IMR-90 (cell line): ENCODE measurements at regions not wholly inside any gene's neighbourhood (a gene's known extent, or its start where the extent isn't known, plus 50 kb on each side); places are given as distances from the start of the nearest gene placed in this dataset.

Experiments used
- ATAC-seq: fragments of 200-7000 bp; cut with Tn5 transposase; 2 replicates; pipeline ENCODE4 v1.9.1; 2020; ENCODE audit warnings: low read depth, mild to moderate bottlenecking, moderate library complexity
- BruUV-seq: library from RNA; stranded (reverse); fragments of 400-500 nt; replicated peaks from 2 replicates; lab custom pipeline; 2021; lab: Mats Ljungman, UMichigan
- CTCF ChIA-PET: fragments of 300-600 bp; formaldehyde crosslinking; extraction: SDS; loops from one replicate; lab custom pipeline; 2021; ENCODE audit warnings: antibody characterized with exemption; lab: Yijun Ruan, JAX
- POLR2A ChIA-PET: fragments of 300-600 bp; sonication (Branson Sonifier 250); formaldehyde crosslinking; loops from one replicate; lab custom pipeline; 2022; ENCODE audit warnings: antibody characterized with exemption; ENCODE audit not compliant: unreplicated experiment; lab: Charles Lee
- DNase-seq: peaks from one replicate; pipeline ENCODE4 v3.0.0; 2013
- H2AFZ ChIP-seq: replicated peaks from 2 replicates; pipeline ENCODE3; 2013; ENCODE audit warnings: low read length, mild to moderate bottlenecking; ENCODE audit not compliant: poor library complexity
- H2AK5ac ChIP-seq: 2 replicates; pipeline ENCODE4 v1.6.1; 2013; ENCODE audit warnings: low read depth, low read length, inconsistent platforms
- H2AK9ac ChIP-seq: replicated peaks from 2 replicates; pipeline ENCODE3; 2013; ENCODE audit warnings: mild to moderate bottlenecking, low read depth, low read length, moderate library complexity; ENCODE audit not compliant: poor library complexity
- H2BK120ac ChIP-seq: 2 replicates; pipeline ENCODE4 v1.6.1; 2013; ENCODE audit warnings: low read depth, low read length, inconsistent platforms
- H2BK15ac ChIP-seq: 3 replicates; pipeline ENCODE4 v1.6.1; 2013; ENCODE audit warnings: low read depth, low read length, inconsistent platforms
- H2BK20ac ChIP-seq: 2 replicates; pipeline ENCODE4 v1.6.1; 2013; ENCODE audit warnings: low read depth, mild to moderate bottlenecking, inconsistent platforms, low read length, moderate library complexity
- H2BK5ac ChIP-seq: 2 replicates; pipeline ENCODE4 v1.6.1; 2013; ENCODE audit warnings: mild to moderate bottlenecking, low read depth, low read length, inconsistent platforms; ENCODE audit not compliant: poor library complexity, severe bottlenecking
- H3K14ac ChIP-seq: replicated peaks from 2 replicates; pipeline ENCODE4 v1.6.1; 2013; ENCODE audit warnings: low read depth, low read length, inconsistent platforms
- H3K18ac ChIP-seq: 2 replicates; pipeline ENCODE4 v1.6.1; 2013; ENCODE audit warnings: low read depth, low read length, control low read depth
- H3K23ac ChIP-seq: 2 replicates; pipeline ENCODE4 v1.6.1; 2013; ENCODE audit warnings: low read depth, low read length, inconsistent platforms
- H3K27ac ChIP-seq: 2 replicates; pipeline ENCODE4 v1.5.1; 2013; ENCODE audit warnings: mild to moderate bottlenecking, control low read depth, low read length; ENCODE audit not compliant: insufficient read depth
- H3K27me3 ChIP-seq: 2 replicates; pipeline ENCODE4 v1.6.1; 2013; ENCODE audit warnings: low read length; ENCODE audit not compliant: control insufficient read depth, insufficient read depth
- H3K36me3 ChIP-seq: 2 replicates; pipeline ENCODE4 v1.6.1; 2013; ENCODE audit warnings: low read length, mixed read lengths; ENCODE audit not compliant: control insufficient read depth, insufficient read depth
- H3K4ac ChIP-seq: 2 replicates; pipeline ENCODE4 v1.6.1; 2013; ENCODE audit warnings: low read depth, low read length, inconsistent platforms
- H3K4me1 ChIP-seq: 2 replicates; pipeline ENCODE4 v1.6.1; 2013; ENCODE audit warnings: low read length, mixed read lengths; ENCODE audit not compliant: control insufficient read depth, insufficient read depth
- H3K4me2 ChIP-seq: 2 replicates; pipeline ENCODE4 v1.6.1; 2013; ENCODE audit warnings: low read depth, mild to moderate bottlenecking, control low read depth, low read length, moderate library complexity
- H3K4me3 ChIP-seq: 2 replicates; pipeline ENCODE4 v1.5.1; 2013; ENCODE audit warnings: low read depth, mild to moderate bottlenecking, control low read depth, low read length, moderate library complexity; ENCODE audit not compliant: insufficient read depth
- H3K56ac ChIP-seq: 2 replicates; pipeline ENCODE4 v1.6.1; 2013; ENCODE audit warnings: low read length, inconsistent platforms; ENCODE audit not compliant: insufficient read depth; ENCODE audit errors: extremely low read depth
- H3K79me1 ChIP-seq, 2 experiments: 2 replicates each; pipeline ENCODE4 v1.6.1; 2013; ENCODE audit warnings: low read length in 2 of 2, inconsistent platforms in 1 of 2, low read depth in 1 of 2
- H3K9ac ChIP-seq: 2 replicates; pipeline ENCODE4 v1.6.1; 2013; ENCODE audit warnings: low read depth, low read length, control low read depth
- H3K9me1 ChIP-seq: 2 replicates; pipeline ENCODE4 v1.6.1; 2013; ENCODE audit warnings: low read length, inconsistent platforms; ENCODE audit not compliant: insufficient read depth
- H3K9me3 ChIP-seq: 2 replicates; pipeline ENCODE4 v1.6.1; 2013; ENCODE audit warnings: low read length; ENCODE audit not compliant: control insufficient read depth, insufficient read depth
- H4K20me1 ChIP-seq: 2 replicates; pipeline ENCODE4 v1.6.1; 2013; ENCODE audit warnings: low read length, inconsistent platforms; ENCODE audit not compliant: insufficient read depth
- H4K5ac ChIP-seq: 2 replicates; pipeline ENCODE4 v1.6.1; 2013; ENCODE audit warnings: mild to moderate bottlenecking, low read depth, low read length, control low read depth
- H4K8ac ChIP-seq, 2 experiments: 2 replicates each; pipeline ENCODE4 v1.6.1; 2013; ENCODE audit warnings: low read depth in 2 of 2, low read length in 2 of 2, control low read depth in 1 of 2, inconsistent platforms in 1 of 2
- H4K91ac ChIP-seq: 2 replicates; pipeline ENCODE4 v1.6.1; 2013; ENCODE audit warnings: low read depth, low read length, inconsistent platforms; ENCODE audit not compliant: insufficient read depth
- CEBPB ChIP-seq: IDR thresholded peaks from 2 replicates; pipeline ENCODE4 v1.6.1; 2012; ENCODE audit warnings: low read depth, low read length, improper control_type of control experiment
- CHD1 ChIP-seq: IDR thresholded peaks from 2 replicates; pipeline ENCODE4 v1.6.1; 2012; ENCODE audit warnings: low read depth, low read length, improper control_type of control experiment
- CTCF ChIP-seq: conservative IDR thresholded peaks from 2 replicates; pipeline ENCODE4 v1.5.1; 2012; ENCODE audit warnings: mild to moderate bottlenecking, low read depth, low read length, improper control_type of control experiment
- FOS ChIP-seq: fragments of 150-350 bp; IDR thresholded peaks from 2 replicates; pipeline ENCODE4 v1.6.1; 2016; ENCODE audit warnings: low read depth, low read length
- MAFK ChIP-seq: IDR thresholded peaks from 2 replicates; pipeline ENCODE4 v1.6.1; 2012; ENCODE audit warnings: low read depth, low read length, improper control_type of control experiment
- MXI1 ChIP-seq: IDR thresholded peaks from 2 replicates; pipeline ENCODE4 v1.6.1; 2012; ENCODE audit warnings: low read depth, mild to moderate bottlenecking, low read length, moderate library complexity, borderline replicate concordance
- SMC3 ChIP-seq: fragments of 150-350 bp; IDR thresholded peaks from 2 replicates; pipeline ENCODE4 v1.6.1; 2016; ENCODE audit warnings: low read depth, mild to moderate bottlenecking, antibody characterized with exemption, low read length, moderate library complexity
- USF2 ChIP-seq: fragments of 150-350 bp; IDR thresholded peaks from 2 replicates; pipeline ENCODE4 v1.6.1; 2017; ENCODE audit warnings: mild to moderate bottlenecking, antibody characterized with exemption, low read length, low read depth
- dilution Hi-C: fragments of 300-500 bp; cut with HindIII; formaldehyde crosslinking; loops from one replicate; pipeline ENCODE4 v1.14.3; 2018; ENCODE audit warnings: low sequenced_read_pairs; ENCODE audit not compliant: unreplicated experiment
- in situ Hi-C: fragments of 300-500 bp; cut with MboI; formaldehyde crosslinking; loops from 3 replicates; pipeline ENCODE4 v1.14.3; 2019; ENCODE audit warnings: low sequenced_read_pairs, inconsistent platforms, mixed read lengths
- intact Hi-C: fragments of 100-400 bp; cut with micrococcal nuclease; formaldehyde crosslinking; loops from 2 replicates; pipeline ENCODE4 v1.10.0; 2022
- TF ChIP-seq, protein P1 (sequence below): fragments of 150-350 bp; IDR thresholded peaks from 2 replicates; pipeline ENCODE4 v1.6.1; 2016; ENCODE audit warnings: low read depth, mild to moderate bottlenecking, low read length, moderate library complexity, borderline replicate concordance

DNA sequence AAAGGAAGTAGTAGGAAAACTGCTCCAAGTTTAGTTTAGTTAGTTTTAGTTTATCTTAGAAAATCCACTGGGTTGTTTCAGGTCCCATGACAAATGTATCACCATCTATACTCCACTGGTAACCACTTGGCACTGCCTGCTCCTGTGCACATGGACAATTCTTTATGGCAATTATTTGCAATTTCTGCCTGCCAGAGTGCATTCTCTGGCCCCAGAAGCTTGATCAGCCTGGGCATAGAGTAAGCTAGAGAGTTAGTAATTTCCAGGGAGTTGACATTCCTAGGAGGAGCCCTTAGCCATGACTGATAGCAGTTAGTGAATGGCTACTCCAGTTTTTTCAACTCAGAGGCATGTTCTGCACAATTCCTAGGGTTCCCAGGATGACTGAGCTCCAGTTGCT is 203.2 kb upstream of the FGF13 start:
- Histone ChIP-seq H3K4ac (no peak overlapping the region), H3K4me1 (no peaks in the 10 kb centered on the region), H4K20me1 (no peaks in the 10 kb centered on the region), H2AK5ac (no peak overlapping the region), H3K9me3 (no peaks in the 10 kb centered on the region), H2BK5ac (no peak overlapping the region), H4K5ac (no peak overlapping the region), H2BK120ac (no peak overlapping the region), H2AFZ (no peak overlapping the region), H3K27me3 (no peaks in the 10 kb centered on the region), H4K8ac (no peak overlapping the region), H3K4me2 (no peak overlapping the region), H2BK15ac (no peak overlapping the region), H4K91ac (no peak overlapping the region), H3K79me1 (no peaks in the 10 kb centered on the region), H2BK20ac (no peak overlapping the region), H2AK9ac (no peak overlapping the region), H3K56ac (no peak overlapping the region), H3K18ac (no peak overlapping the region), H3K23ac (no peak overlapping the region), H3K9ac (no peak overlapping the region), H3K4me3 (no peak overlapping the region), H3K36me3 (no peaks in the 10 kb centered on the region), H3K27ac (no peak overlapping the region), H3K14ac (no peak overlapping the region), H3K9me1 (no peaks in the 10 kb centered on the region)
- TF ChIP-seq CEBPB (no peak), CTCF (no peak), MXI1 (no peak), MAFK (no peak), SMC3 (no peak), CHD1 (no peak), FOS (no peak), USF2 (no peak)
- TF ChIP-seq, protein P1, sequence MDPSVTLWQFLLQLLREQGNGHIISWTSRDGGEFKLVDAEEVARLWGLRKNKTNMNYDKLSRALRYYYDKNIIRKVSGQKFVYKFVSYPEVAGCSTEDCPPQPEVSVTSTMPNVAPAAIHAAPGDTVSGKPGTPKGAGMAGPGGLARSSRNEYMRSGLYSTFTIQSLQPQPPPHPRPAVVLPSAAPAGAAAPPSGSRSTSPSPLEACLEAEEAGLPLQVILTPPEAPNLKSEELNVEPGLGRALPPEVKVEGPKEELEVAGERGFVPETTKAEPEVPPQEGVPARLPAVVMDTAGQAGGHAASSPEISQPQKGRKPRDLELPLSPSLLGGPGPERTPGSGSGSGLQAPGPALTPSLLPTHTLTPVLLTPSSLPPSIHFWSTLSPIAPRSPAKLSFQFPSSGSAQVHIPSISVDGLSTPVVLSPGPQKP: no peak
- ChIA-PET CTCF (no interaction called here), POLR2A (no interaction called here)
- DNase-seq: no peak
- dilution Hi-C loops (no loop called here), intact Hi-C loops (no loop called here), in situ Hi-C loops (no loop called here)
- no peak for ATAC-seq
- no TSS peak for BruUV-seq
